ENCODE measurements at regions not wholly inside any gene's neighbourhood (a gene's known extent, or its start where the extent isn't known, plus 50 kb on each side); places are given as distances from the start of the nearest gene placed in this dataset.

DNA sequence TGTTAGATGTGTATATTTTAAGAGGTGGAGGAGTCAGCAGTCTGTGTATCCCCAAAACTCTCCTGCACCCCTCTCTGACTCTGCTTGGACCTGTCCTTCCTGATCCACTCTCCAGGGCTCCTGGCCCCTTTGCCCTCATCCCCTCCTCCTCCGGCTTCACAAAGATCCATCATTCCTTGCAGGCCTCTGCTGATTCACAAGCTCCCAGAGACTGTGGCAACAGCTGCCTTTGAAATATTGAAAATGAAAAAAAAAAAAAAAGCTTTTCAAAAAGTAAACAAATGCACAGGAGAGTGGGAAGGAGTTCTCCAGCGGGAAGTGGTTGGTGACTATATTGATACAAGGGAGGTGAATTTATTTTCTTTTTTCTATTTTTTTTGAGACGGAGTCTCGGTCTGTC, 330.2 kb upstream of the SULF2 start:
- H3K4me3 ChIP-seq (ENCODE audit: low read depth, low read length): no peak overlapping the region
- DNase-seq (ENCODE audit: low read depth): no peak
- TF ChIP-seq, protein P1, sequence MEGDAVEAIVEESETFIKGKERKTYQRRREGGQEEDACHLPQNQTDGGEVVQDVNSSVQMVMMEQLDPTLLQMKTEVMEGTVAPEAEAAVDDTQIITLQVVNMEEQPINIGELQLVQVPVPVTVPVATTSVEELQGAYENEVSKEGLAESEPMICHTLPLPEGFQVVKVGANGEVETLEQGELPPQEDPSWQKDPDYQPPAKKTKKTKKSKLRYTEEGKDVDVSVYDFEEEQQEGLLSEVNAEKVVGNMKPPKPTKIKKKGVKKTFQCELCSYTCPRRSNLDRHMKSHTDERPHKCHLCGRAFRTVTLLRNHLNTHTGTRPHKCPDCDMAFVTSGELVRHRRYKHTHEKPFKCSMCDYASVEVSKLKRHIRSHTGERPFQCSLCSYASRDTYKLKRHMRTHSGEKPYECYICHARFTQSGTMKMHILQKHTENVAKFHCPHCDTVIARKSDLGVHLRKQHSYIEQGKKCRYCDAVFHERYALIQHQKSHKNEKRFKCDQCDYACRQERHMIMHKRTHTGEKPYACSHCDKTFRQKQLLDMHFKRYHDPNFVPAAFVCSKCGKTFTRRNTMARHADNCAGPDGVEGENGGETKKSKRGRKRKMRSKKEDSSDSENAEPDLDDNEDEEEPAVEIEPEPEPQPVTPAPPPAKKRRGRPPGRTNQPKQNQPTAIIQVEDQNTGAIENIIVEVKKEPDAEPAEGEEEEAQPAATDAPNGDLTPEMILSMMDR (IDR thresholded peaks at IDR 0.05; ENCODE audit: insufficient read depth, low read length): no peak

- DNase-seq (ENCODE audit: low read depth): peak; percentile 2
- TF ChIP-seq, protein P1 (IDR thresholded peaks at IDR 0.05; ENCODE audit: insufficient read depth, low read length): no peak
- no peak overlapping the region for H3K4me3 ChIP-seq (ENCODE audit: low read depth, low read length)
These were observed 322.3 kb upstream of the SULF2 start for GRCh38 chr20:48107560-48107959.

DNA sequence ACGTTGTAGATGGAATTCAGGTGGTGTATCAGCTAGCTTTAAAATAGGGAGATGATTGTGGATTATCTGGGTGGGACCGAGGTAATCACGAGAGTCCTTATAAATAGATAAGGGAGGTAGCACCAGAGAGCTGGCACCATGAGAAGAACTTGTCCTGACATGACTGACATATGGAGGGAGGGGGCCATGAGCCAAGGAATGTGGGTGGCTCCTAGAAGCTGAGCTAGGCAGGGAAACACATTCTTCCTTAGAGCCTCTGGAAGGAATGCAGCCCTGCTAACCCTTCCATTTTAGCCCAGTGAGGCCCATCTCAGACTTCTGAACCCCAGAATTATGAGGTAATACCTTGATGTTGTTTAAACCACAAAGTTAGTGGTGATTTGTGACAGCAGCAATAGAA, 321.1 kb upstream of the SULF2 start:
- DNase-seq (ENCODE audit: low read depth): no peak
- TF ChIP-seq, protein P1 (IDR thresholded peaks at IDR 0.05; ENCODE audit: insufficient read depth, low read length): no peak
- H3K4me3 ChIP-seq (ENCODE audit: low read depth, low read length): no peak overlapping the region

DNA sequence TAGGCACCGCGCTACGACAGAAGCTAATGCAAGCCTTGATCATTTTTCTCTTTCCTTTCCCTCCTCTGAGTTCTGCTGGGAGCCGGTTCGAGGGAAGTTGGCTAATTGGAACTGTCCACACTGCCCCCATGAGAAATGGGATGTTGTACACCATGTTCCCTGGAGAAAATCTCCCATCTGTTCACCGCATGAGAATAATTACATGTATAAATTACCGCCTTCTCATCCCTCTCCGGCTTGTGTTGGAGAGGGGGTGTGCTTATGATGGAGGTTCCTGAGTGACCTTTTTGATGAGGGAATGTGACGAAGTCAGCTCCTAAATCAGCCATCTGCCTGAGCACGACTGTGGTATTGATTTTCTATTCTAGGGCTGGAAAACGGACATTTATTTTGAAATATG, 320.2 kb upstream of the SULF2 start:
- TF ChIP-seq, protein P1 (IDR thresholded peaks at IDR 0.05; ENCODE audit: insufficient read depth, low read length): no peak
- no peak overlapping the region for H3K4me3 ChIP-seq (ENCODE audit: low read depth, low read length)
- no peak for DNase-seq (ENCODE audit: low read depth)

- peak; percentile 8 for DNase-seq (ENCODE audit: low read depth)
These were observed 317.8 kb upstream of the SULF2 start for GRCh38 chr20:48102931-48103660.

GRCh38 chr20:48102076-48102787, 317.0 kb upstream of the SULF2 start:
- DNase-seq (ENCODE audit: low read depth): no peak
- no peak overlapping the region for H3K4me3 ChIP-seq (ENCODE audit: low read depth, low read length)
- TF ChIP-seq, protein P1 (IDR thresholded peaks at IDR 0.05; ENCODE audit: insufficient read depth, low read length): no peak

More at GRCh38 chr20:48102931-48103660, 317.8 kb upstream of the SULF2 start:
- TF ChIP-seq, protein P1 (IDR thresholded peaks at IDR 0.05; ENCODE audit: insufficient read depth, low read length): no peak
- no peak overlapping the region for H3K4me3 ChIP-seq (ENCODE audit: low read depth, low read length)
